ENCODE measurements at regions not wholly inside any gene's neighbourhood (a gene's known extent, or its start where the extent isn't known, plus 50 kb on each side); places are given as distances from the start of the nearest gene placed in this dataset.

DNA sequence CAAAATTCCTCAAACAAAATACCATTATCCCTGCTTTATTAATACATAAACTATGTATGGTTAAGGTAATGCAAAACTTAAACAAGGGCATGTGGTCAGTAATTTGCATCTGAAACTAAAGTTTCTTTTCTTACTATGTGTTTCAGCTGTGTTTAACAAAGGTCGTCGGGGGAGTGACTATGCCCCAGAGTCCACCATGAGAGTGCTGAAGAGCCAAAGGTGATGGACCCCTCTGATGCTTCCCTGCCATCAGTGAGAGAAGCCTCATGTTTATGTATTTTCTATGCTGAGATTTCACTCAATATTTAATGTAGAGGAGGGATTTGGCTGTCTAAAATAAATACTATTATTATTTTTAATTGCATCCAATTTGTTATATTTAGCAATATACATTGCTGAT lies 707.2 kb upstream of the REG3G start:
- no peak for DNase-seq

DNA sequence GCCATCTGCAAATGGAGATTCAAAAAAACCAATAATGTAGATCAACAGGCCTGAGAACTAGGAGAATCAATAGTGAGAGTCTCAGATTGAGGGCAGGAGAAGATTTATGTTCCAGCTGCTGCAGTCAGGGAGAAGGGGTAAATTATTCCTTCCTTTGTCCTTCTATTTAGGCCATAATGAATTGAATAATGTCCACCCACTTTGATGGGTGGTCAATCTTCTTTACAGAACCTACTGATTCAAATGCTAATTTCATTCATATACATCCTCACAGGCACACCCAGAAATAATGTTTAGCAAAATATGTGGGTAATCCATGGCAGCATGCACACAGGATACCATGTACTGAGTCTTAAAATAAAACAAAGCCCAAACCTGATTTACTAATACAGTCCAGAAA lies 695.3 kb upstream of the REG3G start:
- no peak for DNase-seq

DNA sequence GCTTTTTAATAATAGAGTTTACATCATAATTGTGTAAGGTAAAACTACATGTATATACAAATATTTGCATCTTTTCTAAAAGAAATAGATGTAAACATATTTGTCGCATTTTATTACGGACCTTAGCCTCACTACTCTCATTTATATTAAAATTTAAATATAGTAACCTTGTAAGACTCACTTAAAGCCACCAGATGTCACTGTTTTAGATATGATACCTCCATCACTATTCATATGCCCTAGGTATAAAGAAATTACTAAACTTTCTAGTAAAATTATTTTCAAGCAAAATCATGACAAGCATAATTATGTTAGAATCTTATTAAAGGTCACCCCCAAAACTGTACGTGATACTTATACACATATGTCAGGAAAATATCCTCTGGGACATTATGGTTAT lies 674.3 kb upstream of the REG3G start:
- no peak for DNase-seq

DNA sequence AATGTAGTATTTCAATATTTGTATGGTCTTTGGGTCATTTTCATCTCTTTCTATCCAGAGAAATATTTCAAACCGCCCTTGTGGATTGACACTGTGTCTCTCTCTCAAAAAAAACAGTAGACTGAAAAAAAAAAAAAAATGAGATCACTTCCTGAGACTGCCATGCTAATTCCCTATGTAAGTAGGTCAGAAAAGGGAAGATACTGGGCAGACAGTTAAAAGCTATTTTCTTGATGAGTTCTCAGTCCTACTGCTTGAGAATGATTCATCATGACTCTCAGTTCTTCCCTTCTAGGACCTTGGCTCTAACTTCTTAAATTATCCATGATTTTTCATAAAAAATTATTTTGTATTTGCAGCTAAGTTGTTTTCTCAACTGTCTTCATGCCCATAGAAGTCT lies 672.3 kb upstream of the REG3G start:
- no peak for DNase-seq

DNA sequence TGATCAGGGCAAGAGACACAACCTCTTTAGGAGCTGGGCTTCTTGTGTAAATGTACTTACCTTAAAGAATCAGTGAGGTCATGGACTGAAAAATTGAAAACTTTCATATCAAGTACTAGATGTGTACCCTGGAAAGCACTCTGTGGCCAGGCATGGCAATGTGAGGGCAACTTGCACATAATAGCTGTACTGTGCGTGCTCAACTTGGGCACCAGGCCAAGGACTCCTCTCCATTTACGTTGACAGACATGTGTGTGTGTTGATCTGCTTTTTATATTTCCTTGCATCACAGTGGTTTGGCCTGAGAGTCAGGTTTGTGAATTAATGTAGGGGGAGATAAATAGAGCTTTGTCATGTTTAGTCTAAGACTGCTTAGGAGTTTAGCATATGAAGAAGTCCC lies 669.5 kb upstream of the REG3G start:
- DNase-seq: no peak

DNA sequence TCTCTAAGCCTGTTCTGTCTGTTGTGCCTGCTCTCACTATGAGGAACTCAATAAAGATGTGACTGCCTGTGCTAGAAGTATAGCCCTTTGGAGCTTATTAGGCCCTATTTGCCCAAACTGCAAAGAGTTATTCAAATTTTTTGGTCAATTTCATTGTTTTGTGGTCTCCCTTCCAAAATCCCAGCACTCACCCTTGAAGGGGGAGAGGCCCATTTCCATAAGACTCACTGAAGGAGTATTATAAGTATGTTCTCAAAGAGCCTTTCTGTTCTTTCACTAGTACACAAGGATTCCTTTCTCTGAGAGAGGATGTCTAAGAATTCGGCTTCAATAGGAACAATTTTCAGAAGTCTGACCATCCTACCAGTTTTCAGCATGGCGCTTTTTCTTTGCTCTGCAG lies 641.9 kb upstream of the REG3G start:
- no peak for DNase-seq

DNA sequence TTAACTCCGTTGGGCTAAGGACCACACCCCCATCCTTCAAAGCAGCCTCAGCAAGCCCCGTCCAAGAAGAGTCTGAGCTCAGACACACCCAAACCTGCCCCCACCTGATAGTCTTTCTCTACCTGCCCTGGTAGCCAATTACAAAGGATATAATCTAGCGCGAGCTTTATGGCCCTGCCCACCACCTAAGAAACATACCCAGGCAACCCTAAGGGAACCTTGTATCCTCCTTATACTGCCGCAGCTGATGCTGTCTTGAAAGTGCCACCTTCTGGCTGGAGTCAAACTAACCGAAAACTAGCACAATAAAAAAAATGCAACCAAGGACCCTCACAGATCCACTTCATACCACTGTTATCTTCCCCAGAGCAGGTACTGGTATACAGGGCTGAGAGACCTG lies 628.3 kb upstream of the REG3G start:
- no peak for DNase-seq

DNA sequence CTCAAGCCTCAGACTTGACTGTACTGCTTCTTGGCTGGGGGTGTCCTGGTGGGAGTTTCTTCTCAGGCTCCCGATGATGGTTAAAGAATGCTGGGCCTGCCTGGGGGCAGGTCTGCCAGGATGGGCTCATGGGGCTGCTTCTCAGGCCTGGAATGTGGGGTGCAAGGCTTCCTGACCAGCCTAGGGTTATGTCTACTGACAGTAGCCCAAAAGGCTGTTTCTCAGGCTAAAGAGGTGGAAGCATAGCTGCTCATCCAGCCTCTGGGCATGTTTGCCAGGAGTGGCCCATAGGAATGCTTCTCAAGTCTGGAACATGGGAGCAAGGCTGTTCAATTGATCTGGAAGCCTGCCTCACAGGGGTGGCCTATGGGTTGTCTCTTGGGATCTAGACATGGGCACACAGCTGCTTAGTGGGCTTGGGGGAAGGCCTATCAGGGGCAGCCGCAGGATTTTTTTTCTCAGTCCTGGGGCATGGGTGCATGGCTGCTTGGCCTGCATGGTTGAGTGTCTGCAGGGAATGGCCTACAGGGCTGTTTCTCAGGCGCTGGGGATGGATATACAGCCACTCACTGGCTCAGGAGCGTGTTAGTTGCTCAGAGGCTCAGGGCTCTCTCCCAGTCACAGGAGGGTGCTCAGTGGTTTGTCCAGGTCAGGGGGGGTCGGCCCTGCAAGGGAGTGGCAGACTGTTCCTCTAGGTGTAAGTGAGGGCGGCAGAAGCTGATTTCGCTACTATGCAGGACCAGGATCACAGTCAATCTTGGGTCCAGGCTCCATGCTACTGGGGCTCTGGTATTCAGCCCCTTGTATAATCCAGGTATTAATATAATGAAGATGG lies 617.3 kb upstream of the REG3G start:
- DNase-seq: no peak

DNA sequence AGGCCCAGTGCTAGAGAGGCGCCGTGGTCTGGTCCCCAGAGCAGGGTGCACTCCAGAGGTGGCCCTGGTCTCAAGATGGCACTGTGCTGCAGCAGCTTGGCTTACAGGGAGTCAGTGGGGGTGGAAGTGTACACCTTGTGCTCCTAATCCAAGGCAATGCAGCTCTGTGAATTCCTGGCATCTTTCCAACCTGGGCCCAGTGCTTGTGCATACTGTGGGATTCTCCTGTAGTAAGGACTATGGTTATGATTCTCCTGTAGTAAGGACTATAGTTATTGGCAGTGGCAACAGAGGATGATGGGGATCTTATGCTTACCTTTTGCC lies 616.7 kb upstream of the REG3G start:
- no peak for DNase-seq

DNA sequence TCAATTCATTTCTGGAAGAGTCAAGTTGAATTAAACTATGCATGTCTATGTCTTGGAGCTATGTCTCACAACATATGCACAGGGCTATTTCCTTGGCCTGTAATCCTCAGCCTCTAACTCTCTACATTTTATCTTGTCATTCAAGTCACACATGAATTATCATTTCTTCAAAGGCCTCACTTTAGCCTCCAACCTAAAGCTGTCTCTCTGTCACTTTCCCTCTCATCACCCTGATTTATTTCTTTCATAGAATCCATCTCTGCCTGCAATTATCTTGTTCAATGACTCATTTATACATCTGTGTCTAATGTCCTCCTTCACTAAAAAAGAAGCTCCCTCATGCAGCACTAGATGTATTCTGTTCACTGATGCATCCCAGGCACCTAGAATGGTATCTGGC lies 614.2 kb upstream of the REG3G start:
- no peak for DNase-seq

DNA sequence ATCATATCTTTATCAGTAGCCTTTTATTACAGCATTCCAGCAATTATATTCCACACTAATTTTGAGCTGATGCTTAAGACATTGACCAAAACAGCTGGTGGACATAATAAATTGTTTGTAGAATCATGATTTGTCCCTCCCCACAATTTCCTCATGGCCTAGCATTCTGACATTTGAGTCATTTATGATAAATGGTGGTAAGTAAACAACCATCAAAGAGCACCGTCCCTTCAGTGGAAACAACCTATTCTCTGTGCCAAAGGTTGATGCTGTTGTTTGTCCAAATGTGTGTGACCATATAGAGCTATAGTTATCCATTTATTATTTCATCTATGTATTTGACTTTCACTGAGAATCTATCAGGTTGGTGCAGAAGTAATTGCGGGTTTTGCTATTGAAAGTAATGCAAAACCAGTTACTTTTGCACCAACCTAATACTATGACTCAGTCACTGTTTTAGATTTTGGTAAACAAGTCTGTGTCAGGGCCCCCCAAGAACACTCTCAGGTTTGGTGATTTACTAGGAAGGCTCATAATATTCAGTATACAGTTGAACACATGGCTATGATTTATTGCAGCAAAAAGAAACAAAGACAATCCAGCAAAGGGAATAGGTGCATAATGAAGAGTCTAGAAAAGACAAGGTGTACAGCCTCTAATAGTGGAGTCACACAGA lies 608.7 kb upstream of the REG3G start:
- DNase-seq: no peak

DNA sequence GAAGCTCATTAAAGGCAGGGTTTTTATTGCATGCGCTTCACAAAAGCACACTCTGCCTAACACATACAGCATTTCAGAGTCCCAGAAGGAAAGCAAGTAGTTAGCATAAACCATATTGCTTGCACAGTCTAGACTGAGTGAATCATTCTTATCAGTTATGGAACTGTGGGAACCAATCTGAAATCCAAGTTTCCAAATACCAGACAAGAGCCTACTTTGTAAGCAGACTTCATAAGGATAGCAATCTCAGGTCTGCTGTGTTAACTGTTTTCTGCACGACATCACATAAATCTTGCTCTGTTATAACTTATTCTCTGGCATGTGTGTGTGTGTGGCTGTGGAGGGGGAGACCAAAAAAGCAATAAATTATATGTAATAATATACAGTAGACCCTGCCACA lies 608.1 kb upstream of the REG3G start:
- no peak for DNase-seq

DNA sequence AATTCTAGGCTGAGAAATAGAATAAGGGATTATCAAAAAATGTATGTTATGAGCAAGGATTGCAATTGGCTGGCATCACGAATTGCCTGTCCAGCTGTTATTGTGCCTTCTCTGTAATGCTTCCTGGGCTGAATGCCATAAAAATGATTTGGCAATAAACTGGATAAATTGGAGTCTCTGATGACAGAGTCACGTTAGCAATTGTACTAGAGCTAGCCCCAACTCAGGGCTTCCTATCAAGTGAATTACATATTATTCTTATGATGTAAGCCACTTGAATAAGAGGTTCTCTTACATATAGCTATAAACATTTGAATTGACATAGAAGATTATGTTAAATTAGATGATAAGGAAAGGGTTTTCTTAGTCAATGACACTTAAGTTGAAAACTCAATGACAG lies 607.5 kb upstream of the REG3G start:
- no peak for DNase-seq

DNA sequence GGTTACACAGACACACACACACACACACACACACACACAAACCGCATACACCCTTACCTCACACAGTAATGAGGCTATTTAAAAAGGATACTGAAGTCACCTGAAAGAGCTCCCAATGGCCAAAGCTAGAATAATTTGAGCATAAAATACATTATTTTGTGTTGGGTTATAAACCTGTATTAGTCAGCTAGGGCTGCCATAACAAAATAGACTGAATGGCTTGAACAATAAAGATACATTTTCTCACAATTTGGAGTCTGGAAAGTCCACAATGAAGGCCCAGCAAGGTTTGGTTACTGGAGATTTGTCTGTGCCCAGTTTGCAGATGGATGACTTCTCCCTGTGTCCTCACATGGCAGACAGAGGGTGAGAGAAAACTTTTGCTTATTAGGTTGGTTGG lies 605.4 kb upstream of the REG3G start:
- DNase-seq: no peak

DNA sequence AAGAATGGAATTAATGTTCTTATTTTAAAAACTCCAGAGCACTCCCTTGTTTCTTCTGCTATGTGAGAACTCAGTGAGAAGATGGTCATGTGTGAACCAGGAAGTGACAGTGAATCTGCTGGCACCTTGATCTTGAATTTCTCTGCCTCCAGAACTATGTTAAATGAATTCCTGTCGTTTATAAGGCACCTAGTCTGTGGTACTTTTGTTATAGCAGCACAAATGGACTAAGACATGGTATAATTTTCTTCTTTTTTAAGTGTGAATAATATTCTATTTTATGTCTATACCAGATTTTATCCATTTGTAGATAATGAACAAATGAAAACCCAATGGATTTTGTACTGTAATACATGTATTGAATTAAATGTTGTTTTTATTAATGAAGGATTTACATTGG lies 601.9 kb upstream of the REG3G start:
- no peak for DNase-seq

DNA sequence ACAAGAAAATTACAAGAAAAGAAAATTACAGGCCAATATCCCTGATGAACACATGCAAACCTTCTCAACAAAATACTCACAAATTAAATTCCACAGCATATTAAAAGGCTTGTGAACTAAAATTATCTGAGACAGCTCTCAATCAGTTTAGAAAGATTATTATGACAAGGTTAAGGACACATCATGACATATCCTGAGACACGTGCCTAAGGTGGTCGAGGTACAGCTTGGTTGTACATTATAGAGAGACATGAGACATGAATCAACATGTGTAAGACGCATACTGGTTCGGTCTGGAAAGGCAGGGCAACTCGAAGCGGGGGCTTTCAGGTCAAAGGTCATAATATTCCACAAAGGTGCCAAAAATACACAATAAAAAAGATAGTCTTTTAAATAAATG lies 598.3 kb upstream of the REG3G start:
- DNase-seq: no peak

DNA sequence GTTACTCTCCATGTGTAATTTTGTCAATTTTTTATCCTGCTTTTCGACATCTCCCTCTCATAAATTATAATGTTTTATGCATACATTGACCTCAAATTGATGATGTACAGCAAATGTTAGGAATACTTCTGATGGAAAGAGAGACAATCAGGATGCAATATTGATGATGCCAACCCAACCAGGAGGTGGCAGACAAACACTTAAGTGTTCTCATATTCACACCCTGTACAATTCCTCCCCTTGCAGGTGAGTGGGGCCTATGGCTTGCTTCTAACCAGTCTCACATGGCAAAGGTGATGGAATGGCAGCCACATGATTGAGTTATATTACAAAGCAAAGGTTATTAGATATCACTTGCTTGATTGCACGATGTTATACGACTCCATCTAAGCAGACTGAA lies 594.3 kb upstream of the REG3G start:
- no peak for DNase-seq

DNA sequence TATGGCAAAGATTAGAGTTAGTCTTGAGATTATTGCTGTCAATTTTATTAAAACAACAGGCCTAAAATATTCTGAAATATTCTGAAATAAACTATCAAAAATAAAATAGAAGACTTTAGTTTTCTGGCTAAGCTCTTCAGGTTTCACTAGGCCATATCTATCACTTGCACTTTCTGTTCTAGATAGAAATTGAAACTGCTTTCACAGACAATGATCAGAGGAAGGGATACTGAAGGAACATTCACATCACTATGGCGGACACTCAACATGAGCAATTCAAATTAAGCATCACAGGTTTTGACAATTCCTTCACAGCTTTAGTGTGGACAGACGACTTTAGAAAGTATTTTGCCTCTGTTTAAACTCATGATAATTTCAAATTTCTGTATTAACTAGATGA lies 586.4 kb upstream of the REG3G start:
- no peak for DNase-seq

DNA sequence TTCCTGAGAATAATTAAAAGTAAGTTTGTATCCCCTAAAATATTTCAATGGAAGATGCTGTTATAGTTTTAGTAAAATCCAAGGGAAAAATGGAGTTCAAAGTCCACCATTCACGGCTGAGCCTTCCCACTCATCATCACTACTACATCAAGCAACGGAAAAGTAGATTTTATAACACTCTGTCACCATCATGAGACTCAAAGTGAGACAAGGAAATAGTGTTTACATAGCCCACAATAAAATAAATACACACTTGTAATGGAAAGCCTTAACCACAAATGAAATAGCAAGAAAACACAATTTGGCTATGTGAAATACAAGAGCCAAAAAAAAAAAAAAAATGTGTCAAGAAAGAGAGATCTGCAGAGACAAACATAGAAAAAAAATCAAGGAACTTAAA lies 569.9 kb upstream of the REG3G start:
- no peak for DNase-seq

DNA sequence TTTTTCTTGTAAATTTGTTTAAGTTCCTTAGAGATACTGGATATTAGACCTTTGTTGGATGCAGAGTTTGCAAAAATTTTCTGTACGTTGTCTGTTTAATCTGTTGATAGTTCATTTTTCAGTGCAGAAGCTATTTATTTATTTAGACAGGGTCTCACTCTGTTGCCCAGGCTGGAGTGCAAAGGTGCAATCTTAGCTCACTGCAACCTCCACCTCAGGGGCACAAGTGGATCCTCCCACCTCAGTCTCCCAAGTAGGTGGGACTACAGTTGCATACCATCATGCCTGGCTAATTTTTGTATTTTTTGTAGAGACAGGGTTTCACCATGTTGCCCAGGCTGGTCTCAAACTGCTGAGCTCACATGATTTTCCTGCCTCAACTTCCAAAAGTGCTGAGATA lies 568.2 kb upstream of the REG3G start:
- no peak for DNase-seq

DNA sequence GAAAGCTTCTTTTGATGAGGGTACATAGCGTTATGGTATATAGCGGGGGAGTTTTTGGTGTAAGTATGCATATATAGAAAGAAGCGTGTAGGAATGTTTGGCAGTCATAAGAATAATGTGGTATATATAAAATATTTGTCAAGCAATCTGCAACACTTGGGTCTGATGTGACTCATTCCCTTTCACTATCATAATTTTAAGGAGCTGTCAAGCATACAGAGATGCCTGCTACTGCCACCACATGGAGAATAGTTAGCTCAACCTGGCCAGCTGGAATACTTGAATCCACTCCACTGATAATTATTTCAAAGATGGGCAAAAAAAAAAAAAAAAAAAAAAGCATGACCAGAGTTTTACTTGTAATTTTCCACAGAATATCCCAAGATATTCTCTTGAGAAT lies 559.8 kb upstream of the REG3G start:
- no peak for DNase-seq

DNA sequence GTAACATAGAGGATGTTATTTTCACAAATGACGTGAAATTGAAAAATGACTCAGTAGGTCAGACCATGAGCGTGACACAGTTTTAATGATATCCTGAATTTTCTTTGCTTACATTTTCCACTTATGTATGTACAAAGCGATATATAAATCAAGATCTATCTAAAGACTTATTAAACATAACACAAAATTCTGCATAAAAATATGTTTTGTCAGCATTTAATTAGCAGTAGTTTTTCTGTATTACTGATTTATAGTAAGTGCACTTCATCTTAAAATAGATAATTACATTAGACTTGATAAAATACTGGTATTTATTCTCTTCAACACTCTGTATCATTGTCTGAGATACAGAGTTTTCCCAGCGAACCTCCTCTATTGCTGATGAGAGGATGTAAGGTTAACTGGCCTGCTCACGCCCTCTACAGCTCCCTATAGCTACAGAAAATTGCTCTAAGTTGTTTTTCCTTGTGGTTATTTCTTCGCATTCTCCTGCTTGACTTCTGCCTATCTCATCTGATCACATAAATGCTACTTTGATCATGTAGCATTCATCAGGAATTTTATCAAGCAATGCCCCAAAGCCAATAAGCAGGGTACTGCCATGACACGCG lies 548.8 kb upstream of the REG3G start:
- DNase-seq: no peak

DNA sequence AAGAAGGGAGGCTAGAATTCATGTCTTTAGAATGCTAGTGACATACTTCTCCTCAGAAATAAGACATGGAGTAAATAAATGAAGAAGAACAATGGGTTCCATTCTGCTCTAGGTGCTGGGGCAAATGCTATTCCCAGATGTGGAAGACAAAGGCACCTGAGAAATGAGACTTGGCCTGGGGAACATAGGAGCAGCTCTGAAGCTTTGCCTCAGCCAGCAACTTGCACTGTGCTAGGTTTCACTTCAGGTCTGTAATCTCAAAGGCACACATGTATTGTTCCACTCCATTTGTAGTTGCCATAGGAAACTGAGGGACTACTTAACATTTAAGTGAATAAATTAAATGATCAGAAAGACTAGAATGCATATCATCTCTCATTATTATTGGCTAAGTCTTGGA lies 538.9 kb upstream of the REG3G start:
- no peak for DNase-seq

DNA sequence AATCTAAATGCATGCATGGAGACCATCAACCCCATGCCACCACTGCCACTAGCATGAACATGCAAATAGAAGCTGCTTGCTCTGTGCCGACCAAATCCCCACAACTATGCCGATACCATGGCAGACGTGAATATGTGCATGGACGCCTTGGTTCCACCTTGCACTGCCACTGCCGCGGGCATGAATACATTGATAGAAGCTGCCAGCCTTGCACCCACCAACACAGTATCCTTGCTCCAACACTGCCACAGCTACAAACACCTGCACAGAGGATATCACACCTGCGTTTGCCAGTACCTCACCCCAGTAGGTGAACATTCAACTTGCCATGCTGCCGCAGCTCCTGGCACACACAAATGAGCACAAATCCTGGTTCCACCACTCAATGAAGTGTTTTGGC lies 527.4 kb upstream of the REG3G start:
- no peak for DNase-seq

DNA sequence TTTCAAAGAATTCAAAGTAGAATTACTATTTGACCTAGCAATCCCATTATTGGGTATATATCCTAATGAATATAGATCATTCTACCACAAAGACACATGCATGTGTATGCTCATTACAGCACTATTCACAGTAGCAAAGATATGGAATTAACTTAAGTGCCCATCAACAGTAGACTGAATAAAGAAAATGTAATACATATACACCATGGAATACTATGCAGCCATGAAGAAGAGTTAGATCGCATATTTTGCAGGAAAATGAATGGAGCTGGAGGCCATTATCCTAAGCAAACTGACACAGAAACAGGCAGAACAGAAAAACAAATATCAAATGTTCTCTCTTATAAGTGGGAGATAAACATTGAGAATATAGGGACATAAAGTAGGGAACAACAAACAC lies 519.2 kb upstream of the REG3G start:
- no peak for DNase-seq
